ENCODE measurements at regions not wholly inside any gene's neighbourhood (a gene's known extent, or its start where the extent isn't known, plus 50 kb on each side); places are given as distances from the start of the nearest gene placed in this dataset.

- H3K9me3 ChIP-seq (ENCODE audit: severe bottlenecking): peaks cover 4% of the 10 kb centered on the region
- H3K36me3 ChIP-seq: no peaks in the 10 kb centered on the region
Measured at GRCh38 chr1:29458737-29459619, 222.7 kb downstream of the PTPRU start.

GRCh38 chr1:29457496-29458368 lies 221.4 kb downstream of the PTPRU start:
- DNase-seq: peak; percentile 67
- Histone ChIP-seq H3K9me3 (ENCODE audit: severe bottlenecking) (peaks cover 4% of the 10 kb centered on the region), H3K36me3 (no peaks in the 10 kb centered on the region), H3K27me3 (ENCODE audit: insufficient read depth, low read depth, severe bottlenecking) (no peaks in the 10 kb centered on the region), H3K27ac (peak overlapping the region; percentile 49), H3K4me3 (ENCODE audit: low read depth, low read length) (no peak overlapping the region)
- TF ChIP-seq CTCF (IDR thresholded peaks at IDR 0.05; ENCODE audit: low read depth, low read length): no peak

More at GRCh38 chr1:29458737-29459619, 222.7 kb downstream of the PTPRU start:
- Histone ChIP-seq H3K27me3 (ENCODE audit: insufficient read depth, low read depth, severe bottlenecking) (no peaks in the 10 kb centered on the region), H3K27ac (peak overlapping the region; percentile 49), H3K4me3 (ENCODE audit: low read depth, low read length) (no peak overlapping the region)
- DNase-seq: no peak
- TF ChIP-seq CTCF (IDR thresholded peaks at IDR 0.05; ENCODE audit: low read depth, low read length): no peak

- H3K4me3 ChIP-seq (ENCODE audit: low read depth, low read length): no peak overlapping the region
- H3K27me3 ChIP-seq (ENCODE audit: insufficient read depth, low read depth, severe bottlenecking): no peaks in the 10 kb centered on the region
- H3K36me3 ChIP-seq: no peaks in the 10 kb centered on the region
- no peak for DNase-seq
- no peak overlapping the region; the same call in 1 of the 2 replicates for H3K27ac ChIP-seq
- H3K9me3 ChIP-seq (ENCODE audit: severe bottlenecking): peaks cover 4% of the 10 kb centered on the region
- no peak for TF ChIP-seq CTCF (IDR thresholded peaks at IDR 0.05; ENCODE audit: low read depth, low read length)
Measured at GRCh38 chr1:29456685-29457435, 220.5 kb downstream of the PTPRU start.

- Histone ChIP-seq H3K36me3 (no peaks in the 10 kb centered on the region), H3K27ac (no peak overlapping the region)
- no peak for DNase-seq
Measured at GRCh38 chr1:29455781-29456180, 219.5 kb downstream of the PTPRU start.

More at GRCh38 chr1:29455781-29456180, 219.5 kb downstream of the PTPRU start:
- Histone ChIP-seq H3K9me3 (ENCODE audit: severe bottlenecking) (peaks cover 4% of the 10 kb centered on the region), H3K27me3 (ENCODE audit: insufficient read depth, low read depth, severe bottlenecking) (no peaks in the 10 kb centered on the region), H3K4me3 (ENCODE audit: low read depth, low read length) (no peak overlapping the region)
- TF ChIP-seq CTCF (IDR thresholded peaks at IDR 0.05; ENCODE audit: low read depth, low read length): no peak
